T-cell (primary cell): ENCODE measurements at regions not wholly inside any gene's neighbourhood (a gene's known extent, or its start where the extent isn't known, plus 50 kb on each side); places are given as distances from the start of the nearest gene placed in this dataset.
"Not testable (repeated sequence)": the region's sequence is repeated elsewhere in the genome, so short reads cannot be mapped to it uniquely, and the experiment has no call there.

Source experiments
- ATAC-seq, 4 experiments: fragments of 200-7000 bp in 3 of 4; fragments of 150-1000 bp in 1 of 4; cut with Tn5 transposase; replicated peaks in 1 of 4; 1 replicate in 3 of 4; 2 replicates in 1 of 4; pipeline ENCODE4 v1.10.0; 2021; ENCODE audit warnings: moderate library complexity in 3 of 4, mild to moderate bottlenecking in 2 of 4, moderate number of reproducible peaks in 1 of 4
- CTCF ChIA-PET, 2 donors: fragments of 300-600 bp; sonication (Branson Sonifier 250); formaldehyde crosslinking; loops; one replicate each; lab custom pipeline; 2022; ENCODE audit warnings: antibody characterized with exemption in 2 of 2; lab: Charles Lee
- POLR2A ChIA-PET, 2 donors: fragments of 300-600 bp; sonication (Branson Sonifier 250); formaldehyde crosslinking; loops; one replicate each; lab custom pipeline; 2022; ENCODE audit warnings: antibody characterized with exemption in 2 of 2; lab: Charles Lee
- DNase-seq, 35 experiments: peaks; one replicate each; pipeline versions ENCODE4 v3.0.0 to v3.0.0-alpha.2; 2013 to 2023
- H3K27ac ChIP-seq: one replicate; pipeline ENCODE4 v1.5.1; 2013; ENCODE audit warnings: low read length
- H3K27me3 ChIP-seq, 2 experiments: replicated peaks in 1 of 2; 1 replicate in 1 of 2; 2 replicates in 1 of 2; pipeline versions ENCODE4 v1.6.1 to v1.7.0; 2013; ENCODE audit warnings: low read length in 1 of 2, mixed read lengths in 1 of 2; ENCODE audit not compliant: control insufficient read depth in 2 of 2, insufficient read depth in 2 of 2; ENCODE audit errors: extremely low read depth in 1 of 2
- H3K36me3 ChIP-seq, 2 donors: 1 replicate in 1 of 2; 2 replicates in 1 of 2; pipeline versions ENCODE4 v1.6.1 to v1.7.0; 2013; ENCODE audit warnings: low read length in 1 of 2; ENCODE audit not compliant: control insufficient read depth in 2 of 2, insufficient read depth in 1 of 2; ENCODE audit errors: extremely low read depth in 1 of 2
- H3K4me1 ChIP-seq, 2 experiments: 1 replicate in 1 of 2; 2 replicates in 1 of 2; pipeline versions ENCODE4 v1.6.1 to v1.7.0; 2013; ENCODE audit warnings: low read length in 2 of 2, mixed read lengths in 1 of 2; ENCODE audit not compliant: insufficient read depth in 2 of 2, control insufficient read depth in 1 of 2; ENCODE audit errors: extremely low read depth in 1 of 2
- H3K4me3 ChIP-seq, 2 donors: 1 replicate in 1 of 2; 2 replicates in 1 of 2; pipeline versions ENCODE4 v1.5.1 to v1.7.0; 2013; ENCODE audit warnings: mild to moderate bottlenecking in 2 of 2, low read length in 1 of 2, moderate library complexity in 1 of 2; ENCODE audit not compliant: control insufficient read depth in 1 of 2; ENCODE audit errors: extremely low read depth in 1 of 2
- H3K9me3 ChIP-seq: 2 replicates; pipeline ENCODE4 v1.7.0; 2013
- H3K27ac Mint-ChIP-seq, 2 donors: one replicate each; pipeline ENCODE4 v1.8.0; 2020 to 2021; ENCODE audit warnings: mild to moderate bottlenecking in 2 of 2, mixed read lengths in 2 of 2
- H3K27me3 Mint-ChIP-seq, 2 donors: one replicate each; pipeline ENCODE4 v1.8.0; 2021 to 2022; ENCODE audit warnings: mixed read lengths in 2 of 2
- H3K36me3 Mint-ChIP-seq: one replicate; pipeline ENCODE4 v1.8.0; 2021; ENCODE audit warnings: mixed read lengths
- H3K4me1 Mint-ChIP-seq, 3 donors: one replicate each; pipeline ENCODE4 v1.8.0; 2020 to 2022; ENCODE audit warnings: mixed read lengths in 3 of 3, mild to moderate bottlenecking in 1 of 3
- H3K4me3 Mint-ChIP-seq, 3 donors: one replicate each; pipeline ENCODE4 v1.8.0; 2020 to 2022; ENCODE audit warnings: mild to moderate bottlenecking in 3 of 3, mixed read lengths in 3 of 3, moderate library complexity in 3 of 3
- H3K9me3 Mint-ChIP-seq, 3 donors: one replicate each; pipeline ENCODE4 v1.8.0; 2020 to 2022; ENCODE audit warnings: mixed read lengths in 3 of 3
- WGBS: methylation state at CpG from one replicate; pipeline ENCODE4 v1.1.5; 2013; ENCODE audit warnings: missing lambda C conversion rate; ENCODE audit not compliant: insufficient coverage; 5-methylcytosine and 5-hydroxymethylcytosine counted together

DNA sequence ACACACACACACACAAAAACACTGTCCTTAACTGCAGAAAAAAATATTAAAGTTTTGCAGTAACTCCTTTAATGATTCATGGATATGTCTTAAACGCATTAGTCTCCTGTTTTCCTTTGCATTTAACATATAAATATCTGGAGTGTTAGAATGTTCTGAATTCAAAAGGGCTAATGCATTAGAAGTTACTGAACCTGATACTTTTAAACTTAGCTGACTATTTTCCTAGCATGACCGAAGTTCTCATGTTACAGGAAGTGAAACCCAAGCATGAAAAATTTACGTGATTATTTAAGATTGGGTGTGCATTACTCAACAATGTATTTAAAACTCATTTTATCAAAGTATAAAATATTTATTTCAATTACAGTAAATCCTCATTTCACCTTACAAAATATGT lies 791.2 kb downstream of the FLRT2 start:
- peaks cover 0 to 10% (median 5%) of the 10 kb centered on the region in 3 donors for H3K9me3 Mint-ChIP-seq
- Histone ChIP-seq H3K27me3 (no peaks in the 10 kb centered on the region), H3K36me3 (no peaks in the 10 kb centered on the region), H3K27ac (no peak overlapping the region), H3K9me3 (no peaks in the 10 kb centered on the region), H3K4me3 (no peak overlapping the region), H3K4me1 (no peaks in the 10 kb centered on the region)
- ChIA-PET CTCF (no interaction called here), POLR2A (no interaction called here)
- no peak for DNase-seq
- H3K4me3 Mint-ChIP-seq = no peak overlapping the region
- no peak overlapping the region for H3K27ac Mint-ChIP-seq
- H3K27me3 Mint-ChIP-seq = no peaks in the 10 kb centered on the region
- no CpG with 5 or more reads among the region's 3 CpGs for WGBS
- no peak for ATAC-seq
- no peaks in the 10 kb centered on the region for H3K36me3 Mint-ChIP-seq
- no peaks in the 10 kb centered on the region for H3K4me1 Mint-ChIP-seq

DNA sequence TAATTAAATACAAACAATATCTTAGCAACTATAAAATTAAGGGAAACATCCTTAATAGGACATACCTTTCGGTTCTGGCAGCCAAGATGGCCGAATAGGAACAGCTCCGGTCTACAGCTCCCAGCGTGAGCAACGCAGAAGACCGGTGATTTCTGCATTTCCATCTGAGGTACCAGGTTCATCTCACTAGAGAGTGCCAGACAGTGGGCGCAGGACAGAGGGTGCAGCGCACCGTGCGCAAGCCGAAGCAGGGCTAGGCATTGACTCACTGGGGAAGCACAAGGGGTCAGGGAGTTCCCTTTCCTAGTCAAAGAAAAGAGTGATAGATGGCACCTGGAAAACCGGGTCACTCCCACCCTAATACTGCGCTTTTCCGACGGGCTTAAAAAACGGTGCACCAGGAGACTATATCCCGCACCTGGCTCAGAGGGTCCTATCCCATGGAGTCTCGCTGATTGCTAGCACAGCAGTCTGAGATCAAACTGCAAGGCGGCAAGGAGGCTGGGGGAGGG lies 782.3 kb downstream of the FLRT2 start:
- POLR2A ChIA-PET = not testable (repeated sequence)

DNA sequence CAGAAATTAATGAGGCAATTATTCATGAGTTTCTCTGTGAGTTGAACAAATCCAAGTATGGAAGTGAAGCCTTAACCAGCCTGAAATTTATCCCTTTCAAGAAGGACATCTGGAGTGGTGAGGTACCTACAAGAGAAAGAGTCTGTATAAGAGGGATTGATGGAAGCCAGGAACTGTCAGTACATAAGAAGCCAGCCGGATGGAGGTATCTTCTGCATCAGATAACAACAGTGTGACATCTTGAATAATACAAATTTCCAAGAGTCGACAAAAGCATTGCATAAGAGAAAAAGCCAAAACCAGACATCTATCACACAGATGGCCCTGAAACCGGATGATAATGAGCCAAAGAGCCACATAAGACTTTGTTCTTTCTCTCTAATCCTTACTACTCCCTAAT lies 781.2 kb downstream of the FLRT2 start:
- H3K27me3 ChIP-seq = no peaks in the 10 kb centered on the region
- ATAC-seq (no peak), DNase-seq (no peak)
- POLR2A ChIA-PET = no interaction called here
- H3K4me3 ChIP-seq = no peak overlapping the region
- no peaks in the 10 kb centered on the region for H3K4me1 ChIP-seq
- Mint-ChIP-seq H3K36me3 (no peaks in the 10 kb centered on the region), H3K27me3 (no peaks in the 10 kb centered on the region), H3K4me1 (no peaks in the 10 kb centered on the region), H3K9me3 (peaks cover 5 to 7% (median 5%) of the 10 kb centered on the region in 3 donors), H3K4me3 (no peak overlapping the region), H3K27ac (no peak overlapping the region)
- no peak overlapping the region for H3K27ac ChIP-seq
- H3K36me3 ChIP-seq = no peaks in the 10 kb centered on the region
- CTCF ChIA-PET = no interaction called here
- no CpG with 5 or more reads among the region's 3 CpGs for WGBS
- H3K9me3 ChIP-seq = no peaks in the 10 kb centered on the region

More for the DNA sequence above, 782.3 kb downstream of the FLRT2 start:
- H3K27me3 ChIP-seq, H3K4me3 Mint-ChIP-seq, H3K4me1 Mint-ChIP-seq, H3K27ac ChIP-seq, H3K4me3 ChIP-seq, H3K9me3 Mint-ChIP-seq, H3K36me3 ChIP-seq, DNase-seq, ATAC-seq, H3K36me3 Mint-ChIP-seq, H3K27me3 Mint-ChIP-seq, H3K9me3 ChIP-seq, H3K27ac Mint-ChIP-seq, CTCF ChIA-PET, H3K4me1 ChIP-seq: not testable (repeated sequence)
- WGBS = 91% methylated on average over 14 of the region's 19 CpGs

DNA sequence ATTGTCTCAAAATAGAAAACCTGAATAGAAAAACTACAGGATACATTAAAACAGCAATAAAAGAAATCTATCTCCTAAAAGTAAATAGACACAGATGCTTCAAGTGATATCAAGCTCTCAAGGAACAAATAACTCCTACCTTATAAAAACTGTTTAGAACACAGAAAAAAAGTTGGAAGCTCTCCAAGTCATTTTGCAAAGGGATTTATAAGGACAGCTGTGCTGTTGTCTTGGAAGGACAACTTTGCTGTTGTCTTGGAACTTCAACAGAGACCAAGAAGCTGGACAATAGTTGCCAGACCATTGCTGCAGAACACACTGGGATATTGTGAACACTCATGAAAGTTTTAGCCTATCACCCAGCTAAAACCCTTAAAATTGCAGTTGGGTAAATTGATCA lies 780.7 kb downstream of the FLRT2 start:
- H3K27me3 ChIP-seq = no peaks in the 10 kb centered on the region
- ATAC-seq (no peak), DNase-seq (no peak)
- Mint-ChIP-seq H3K27ac (no peak overlapping the region), H3K9me3 (peaks cover 5 to 7% (median 5%) of the 10 kb centered on the region in 3 donors), H3K27me3 (no peaks in the 10 kb centered on the region), H3K4me3 (no peak overlapping the region), H3K4me1 (no peaks in the 10 kb centered on the region), H3K36me3 (no peaks in the 10 kb centered on the region)
- POLR2A ChIA-PET = no interaction called here
- no peaks in the 10 kb centered on the region for H3K4me1 ChIP-seq
- H3K36me3 ChIP-seq = no peaks in the 10 kb centered on the region
- H3K27ac ChIP-seq = no peak overlapping the region
- H3K4me3 ChIP-seq = no peak overlapping the region
- CTCF ChIA-PET = no interaction called here
- H3K9me3 ChIP-seq = no peaks in the 10 kb centered on the region

DNA sequence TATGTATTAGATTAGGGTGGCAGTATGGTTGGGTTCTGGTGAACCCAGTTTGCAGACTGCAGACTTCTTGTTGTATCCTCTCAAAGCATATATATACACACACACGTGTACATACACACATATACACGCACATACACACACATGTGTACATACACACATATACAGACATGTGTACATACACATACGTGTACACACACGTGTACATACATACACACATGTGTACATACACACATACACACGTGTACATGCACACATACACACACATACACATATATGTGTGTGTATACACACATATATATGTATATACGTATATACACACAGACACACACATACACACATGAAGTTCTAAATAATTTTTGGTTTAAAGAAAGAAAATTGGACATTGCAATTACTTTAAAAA lies 780.2 kb downstream of the FLRT2 start:
- Histone ChIP-seq H3K36me3 (no peaks in the 10 kb centered on the region), H3K4me3 (no peak overlapping the region), H3K4me1 (no peaks in the 10 kb centered on the region), H3K27ac (no peak overlapping the region), H3K27me3 (no peaks in the 10 kb centered on the region), H3K9me3 (no peaks in the 10 kb centered on the region)
- Mint-ChIP-seq H3K27me3 (no peaks in the 10 kb centered on the region), H3K4me1 (no peaks in the 10 kb centered on the region), H3K36me3 (no peaks in the 10 kb centered on the region), H3K9me3 (peaks cover 5 to 7% (median 5%) of the 10 kb centered on the region in 3 donors), H3K27ac (no peak overlapping the region), H3K4me3 (no peak overlapping the region)
- WGBS = 93% methylated on average over 2 of the region's 6 CpGs
- DNase-seq = no peak
- ATAC-seq = no peak
- ChIA-PET CTCF (no interaction called here), POLR2A (no interaction called here)

DNA sequence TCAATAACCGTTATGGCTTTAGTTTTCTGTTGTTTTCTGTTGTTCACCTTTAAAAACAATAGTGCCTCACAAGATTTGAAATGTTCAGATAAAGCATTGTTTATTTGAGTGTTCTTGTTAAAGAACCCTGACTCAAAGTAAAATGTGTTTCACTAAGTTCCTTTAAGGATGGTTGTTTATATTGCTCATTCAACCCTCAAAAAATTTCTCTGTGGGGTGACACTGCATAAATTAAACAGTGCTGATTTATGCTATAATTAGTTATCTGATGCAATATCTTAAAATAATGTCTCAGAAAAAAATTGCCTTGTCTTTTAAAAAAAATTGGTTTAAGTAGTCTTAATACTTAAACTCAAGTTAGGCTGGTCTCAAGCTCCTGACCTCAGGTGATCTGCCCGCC lies 775.1 kb downstream of the FLRT2 start:
- Histone ChIP-seq H3K9me3 (no peaks in the 10 kb centered on the region), H3K4me3 (no peak overlapping the region), H3K27me3 (no peaks in the 10 kb centered on the region), H3K36me3 (no peaks in the 10 kb centered on the region), H3K4me1 (no peaks in the 10 kb centered on the region), H3K27ac (no peak overlapping the region)
- Mint-ChIP-seq H3K27me3 (no peaks in the 10 kb centered on the region), H3K27ac (no peak overlapping the region), H3K36me3 (no peaks in the 10 kb centered on the region), H3K4me3 (no peak overlapping the region), H3K9me3 (peaks cover 0 to 7% (median 5%) of the 10 kb centered on the region in 3 donors), H3K4me1 (no peaks in the 10 kb centered on the region)
- no CpG with 5 or more reads among the region's 2 CpGs for WGBS
- no peak for ATAC-seq
- DNase-seq = no peak
- POLR2A ChIA-PET = no interaction called here
- CTCF ChIA-PET = no interaction called here

DNA sequence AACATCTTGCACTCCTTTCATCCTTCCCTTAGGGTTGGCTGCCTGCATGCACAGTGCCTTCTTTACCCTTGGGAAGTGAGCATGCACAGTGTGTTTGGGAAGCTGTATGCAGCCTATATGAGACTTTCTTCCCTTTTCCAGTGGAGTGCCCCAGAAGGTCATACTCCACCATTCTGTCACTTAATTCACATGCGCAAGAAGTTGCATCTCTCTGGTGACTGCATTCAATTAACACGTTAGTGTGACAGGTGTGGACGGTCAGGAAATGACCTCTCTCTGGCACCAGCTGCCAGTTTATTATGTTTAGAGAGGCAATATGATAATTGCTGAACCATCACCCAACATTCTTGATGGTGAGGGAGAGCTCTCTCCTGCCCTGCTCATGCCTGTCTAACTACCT lies 770.0 kb downstream of the FLRT2 start:
- no peaks in the 10 kb centered on the region for H3K4me1 ChIP-seq
- H3K4me3 ChIP-seq = no peak overlapping the region
- no peaks in the 10 kb centered on the region for H3K9me3 ChIP-seq
- Mint-ChIP-seq H3K27me3 (no peaks in the 10 kb centered on the region), H3K4me1 (no peaks in the 10 kb centered on the region), H3K27ac (no peak overlapping the region), H3K4me3 (no peak overlapping the region), H3K36me3 (no peaks in the 10 kb centered on the region), H3K9me3 (peaks cover 0 to 4% (median 3%) of the 10 kb centered on the region in 3 donors)
- WGBS = no CpG with 5 or more reads among the region's 3 CpGs
- no peaks in the 10 kb centered on the region for H3K36me3 ChIP-seq
- H3K27ac ChIP-seq = no peak overlapping the region
- ChIA-PET CTCF (no interaction called here), POLR2A (no interaction called here)
- no peaks in the 10 kb centered on the region for H3K27me3 ChIP-seq
- no peak for DNase-seq
- ATAC-seq = no peak
